ENCODE measurements at regions not wholly inside any gene's neighbourhood (a gene's known extent, or its start where the extent isn't known, plus 50 kb on each side); places are given as distances from the start of the nearest gene placed in this dataset.

- H3K27me3 Mint-ChIP-seq (ENCODE audit: unreplicated experiment), result no peaks in the 10 kb centered on the region
- H3K4me1 Mint-ChIP-seq (ENCODE audit: unreplicated experiment), result peaks cover 36% of the 10 kb centered on the region
- DNase-seq (ENCODE audit: extremely low spot score, unreplicated experiment), result no peak
- no peaks in the 10 kb centered on the region for H3K36me3 Mint-ChIP-seq (ENCODE audit: unreplicated experiment)
- H3K27ac Mint-ChIP-seq (ENCODE audit: unreplicated experiment), result peak overlapping the region; percentile 60
- H3K4me3 Mint-ChIP-seq (ENCODE audit: unreplicated experiment), result no peak overlapping the region
- TF ChIP-seq CTCF (IDR thresholded peaks at IDR 0.05), result no peak
- H3K9me3 Mint-ChIP-seq (ENCODE audit: unreplicated experiment), result peaks cover 8% of the 10 kb centered on the region
Measured at GRCh38 chrX:16222151-16222550, 54.9 kb downstream of the MAGEB17 start.

- H3K27me3 Mint-ChIP-seq (ENCODE audit: unreplicated experiment), result no peaks in the 10 kb centered on the region
- no peak overlapping the region for H3K27ac Mint-ChIP-seq (ENCODE audit: unreplicated experiment)
- H3K4me1 Mint-ChIP-seq (ENCODE audit: unreplicated experiment), result peaks cover 36% of the 10 kb centered on the region
- no peak for TF ChIP-seq CTCF (IDR thresholded peaks at IDR 0.05)
- no peak overlapping the region for H3K4me3 Mint-ChIP-seq (ENCODE audit: unreplicated experiment)
- no peak for DNase-seq (ENCODE audit: extremely low spot score, unreplicated experiment)
- H3K9me3 Mint-ChIP-seq (ENCODE audit: unreplicated experiment), result peaks cover 8% of the 10 kb centered on the region
- H3K36me3 Mint-ChIP-seq (ENCODE audit: unreplicated experiment), result no peaks in the 10 kb centered on the region
Measured at GRCh38 chrX:16223385-16223784, 56.1 kb downstream of the MAGEB17 start.

GRCh38 chrX:16239211-16239610 lies 71.9 kb downstream of the MAGEB17 start:
- Mint-ChIP-seq H3K36me3 (ENCODE audit: unreplicated experiment) (no peaks in the 10 kb centered on the region), H3K4me3 (ENCODE audit: unreplicated experiment) (no peak overlapping the region), H3K27ac (ENCODE audit: unreplicated experiment) (peak overlapping the region; percentile 12), H3K9me3 (ENCODE audit: unreplicated experiment) (peaks cover 8% of the 10 kb centered on the region), H3K4me1 (ENCODE audit: unreplicated experiment) (peaks cover 12% of the 10 kb centered on the region), H3K27me3 (ENCODE audit: unreplicated experiment) (no peaks in the 10 kb centered on the region)
- no peak for DNase-seq (ENCODE audit: extremely low spot score, unreplicated experiment)
- no peak for TF ChIP-seq CTCF (IDR thresholded peaks at IDR 0.05)

- H3K36me3 Mint-ChIP-seq (ENCODE audit: unreplicated experiment), result no peaks in the 10 kb centered on the region
Measured at GRCh38 chrX:16240231-16240905, 73.1 kb downstream of the MAGEB17 start.

GRCh38 chrX:16240968-16241367 lies 73.7 kb downstream of the MAGEB17 start:
- no peak overlapping the region for H3K27ac Mint-ChIP-seq (ENCODE audit: unreplicated experiment)
- peaks cover 9% of the 10 kb centered on the region for H3K9me3 Mint-ChIP-seq (ENCODE audit: unreplicated experiment)
- H3K36me3 Mint-ChIP-seq (ENCODE audit: unreplicated experiment), result no peaks in the 10 kb centered on the region
- no peak for TF ChIP-seq CTCF (IDR thresholded peaks at IDR 0.05)
- peaks cover 2% of the 10 kb centered on the region for H3K27me3 Mint-ChIP-seq (ENCODE audit: unreplicated experiment)
- H3K4me1 Mint-ChIP-seq (ENCODE audit: unreplicated experiment), result peaks cover 12% of the 10 kb centered on the region
- H3K4me3 Mint-ChIP-seq (ENCODE audit: unreplicated experiment), result no peak overlapping the region
- no peak for DNase-seq (ENCODE audit: extremely low spot score, unreplicated experiment)

More at GRCh38 chrX:16240231-16240905, 73.1 kb downstream of the MAGEB17 start:
- no peak for DNase-seq (ENCODE audit: extremely low spot score, unreplicated experiment)
- Mint-ChIP-seq H3K27ac (ENCODE audit: unreplicated experiment) (no peak overlapping the region), H3K4me3 (ENCODE audit: unreplicated experiment) (no peak overlapping the region), H3K4me1 (ENCODE audit: unreplicated experiment) (peaks cover 12% of the 10 kb centered on the region), H3K9me3 (ENCODE audit: unreplicated experiment) (peaks cover 8% of the 10 kb centered on the region), H3K27me3 (ENCODE audit: unreplicated experiment) (no peaks in the 10 kb centered on the region)
- TF ChIP-seq CTCF (IDR thresholded peaks at IDR 0.05), result no peak

All from osteocyte (in vitro differentiated cells).